ENCODE measurements at regions not wholly inside any gene's neighbourhood (a gene's known extent, or its start where the extent isn't known, plus 50 kb on each side); places are given as distances from the start of the nearest gene placed in this dataset.

- no peak overlapping the region for H3K9ac ChIP-seq (ENCODE audit: low read length in 5 of 5)
Observed at GRCh38 chr2:183426825-183427224, 302.6 kb downstream of the NUP35 start.

GRCh38 chr2:183427558-183427957 lies 303.3 kb downstream of the NUP35 start:
- H3K4me1 ChIP-seq (ENCODE audit: control insufficient read depth in 5 of 5, insufficient read depth in 5 of 5, low read length in 5 of 5), result no peaks in the 10 kb centered on the region
- no peak overlapping the region for H3K27ac ChIP-seq (ENCODE audit: low read depth, low read length)
- H3K4me3 ChIP-seq (ENCODE audit: low read depth in 1 of 5, low read length in 5 of 5), result no peak overlapping the region
- H3K9me3 ChIP-seq (ENCODE audit: control insufficient read depth in 5 of 5, low read length in 5 of 5), result peaks cover 0 to 17% (median 3%) of the 10 kb centered on the region in 5 donors
- H3K36me3 ChIP-seq (ENCODE audit: control insufficient read depth in 5 of 5, insufficient read depth in 5 of 5, low read length in 5 of 5), result no peaks in the 10 kb centered on the region
- no peaks in the 10 kb centered on the region for H3K27me3 ChIP-seq (ENCODE audit: control insufficient read depth in 5 of 5, insufficient read depth in 4 of 5, low read length in 5 of 5)
- no peak overlapping the region for H3K9ac ChIP-seq (ENCODE audit: low read length in 5 of 5)

More at GRCh38 chr2:183426825-183427224, 302.6 kb downstream of the NUP35 start:
- H3K27ac ChIP-seq (ENCODE audit: low read depth, low read length), result no peak overlapping the region
- H3K9me3 ChIP-seq (ENCODE audit: control insufficient read depth in 5 of 5, low read length in 5 of 5), result peaks cover 0 to 18% (median 3%) of the 10 kb centered on the region in 5 donors
- H3K36me3 ChIP-seq (ENCODE audit: control insufficient read depth in 5 of 5, insufficient read depth in 5 of 5, low read length in 5 of 5), result no peaks in the 10 kb centered on the region
- no peaks in the 10 kb centered on the region for H3K4me1 ChIP-seq (ENCODE audit: control insufficient read depth in 5 of 5, insufficient read depth in 5 of 5, low read length in 5 of 5)
- H3K27me3 ChIP-seq (ENCODE audit: control insufficient read depth in 5 of 5, insufficient read depth in 4 of 5, low read length in 5 of 5), result no peaks in the 10 kb centered on the region
- H3K4me3 ChIP-seq (ENCODE audit: low read depth in 1 of 5, low read length in 5 of 5), result no peak overlapping the region

- no peaks in the 10 kb centered on the region for H3K4me1 ChIP-seq (ENCODE audit: control insufficient read depth in 5 of 5, insufficient read depth in 5 of 5, low read length in 5 of 5)
- H3K4me3 ChIP-seq (ENCODE audit: low read depth in 1 of 5, low read length in 5 of 5), result no peak overlapping the region
- H3K9ac ChIP-seq (ENCODE audit: low read length in 5 of 5), result no peak overlapping the region
- no peaks in the 10 kb centered on the region for H3K27me3 ChIP-seq (ENCODE audit: control insufficient read depth in 5 of 5, insufficient read depth in 4 of 5, low read length in 5 of 5)
- H3K27ac ChIP-seq (ENCODE audit: low read depth, low read length), result no peak overlapping the region
- H3K9me3 ChIP-seq (ENCODE audit: control insufficient read depth in 5 of 5, low read length in 5 of 5), result peaks cover 0 to 17% (median 3%) of the 10 kb centered on the region in 5 donors
- no peaks in the 10 kb centered on the region for H3K36me3 ChIP-seq (ENCODE audit: control insufficient read depth in 5 of 5, insufficient read depth in 5 of 5, low read length in 5 of 5)
Observed at GRCh38 chr2:183428881-183429280, 304.6 kb downstream of the NUP35 start.

- no peaks in the 10 kb centered on the region for H3K36me3 ChIP-seq (ENCODE audit: control insufficient read depth in 5 of 5, insufficient read depth in 5 of 5, low read length in 5 of 5)
- H3K27ac ChIP-seq (ENCODE audit: low read depth, low read length), result no peak overlapping the region
- H3K9me3 ChIP-seq (ENCODE audit: control insufficient read depth in 5 of 5, low read length in 5 of 5), result peaks cover 0 to 2% (median 0%) of the 10 kb centered on the region in 5 donors
- no peaks in the 10 kb centered on the region for H3K27me3 ChIP-seq (ENCODE audit: control insufficient read depth in 5 of 5, insufficient read depth in 4 of 5, low read length in 5 of 5)
- H3K4me1 ChIP-seq (ENCODE audit: control insufficient read depth in 5 of 5, insufficient read depth in 5 of 5, low read length in 5 of 5), result no peaks in the 10 kb centered on the region
- H3K4me3 ChIP-seq (ENCODE audit: low read depth in 1 of 5, low read length in 5 of 5), result no peak overlapping the region
- H3K9ac ChIP-seq (ENCODE audit: low read length in 5 of 5), result no peak overlapping the region
Observed at GRCh38 chr2:183438541-183438940, 314.3 kb downstream of the NUP35 start.

GRCh38 chr2:183455056-183455455 lies 330.8 kb downstream of the NUP35 start:
- H3K4me3 ChIP-seq (ENCODE audit: low read depth in 1 of 5, low read length in 5 of 5), result no peak overlapping the region
- no peak overlapping the region for H3K27ac ChIP-seq (ENCODE audit: low read depth, low read length)
- H3K36me3 ChIP-seq (ENCODE audit: control insufficient read depth in 5 of 5, insufficient read depth in 5 of 5, low read length in 5 of 5), result no peaks in the 10 kb centered on the region
- peaks cover 0 to 6% (median 0%) of the 10 kb centered on the region in 5 donors for H3K9me3 ChIP-seq (ENCODE audit: control insufficient read depth in 5 of 5, low read length in 5 of 5)
- H3K9ac ChIP-seq (ENCODE audit: low read length in 5 of 5), result no peak overlapping the region
- H3K27me3 ChIP-seq (ENCODE audit: control insufficient read depth in 5 of 5, insufficient read depth in 4 of 5, low read length in 5 of 5), result no peaks in the 10 kb centered on the region
- H3K4me1 ChIP-seq (ENCODE audit: control insufficient read depth in 5 of 5, insufficient read depth in 5 of 5, low read length in 5 of 5), result no peaks in the 10 kb centered on the region

- H3K4me1 ChIP-seq (ENCODE audit: control insufficient read depth in 5 of 5, insufficient read depth in 5 of 5, low read length in 5 of 5), result no peaks in the 10 kb centered on the region
- H3K36me3 ChIP-seq (ENCODE audit: control insufficient read depth in 5 of 5, insufficient read depth in 5 of 5, low read length in 5 of 5), result no peaks in the 10 kb centered on the region
- H3K27ac ChIP-seq (ENCODE audit: low read depth, low read length), result no peak overlapping the region
- no peak overlapping the region for H3K9ac ChIP-seq (ENCODE audit: low read length in 5 of 5)
- no peak overlapping the region for H3K4me3 ChIP-seq (ENCODE audit: low read depth in 1 of 5, low read length in 5 of 5)
- H3K27me3 ChIP-seq (ENCODE audit: control insufficient read depth in 5 of 5, insufficient read depth in 4 of 5, low read length in 5 of 5), result no peaks in the 10 kb centered on the region
- H3K9me3 ChIP-seq (ENCODE audit: control insufficient read depth in 5 of 5, low read length in 5 of 5), result peaks cover 0 to 6% (median 0%) of the 10 kb centered on the region in 5 donors
Observed at GRCh38 chr2:183456177-183456576, 331.9 kb downstream of the NUP35 start.

GRCh38 chr2:183458460-183458859 lies 334.2 kb downstream of the NUP35 start:
- Histone ChIP-seq H3K27ac (ENCODE audit: low read depth, low read length) (no peak overlapping the region), H3K4me1 (ENCODE audit: control insufficient read depth in 5 of 5, insufficient read depth in 5 of 5, low read length in 5 of 5) (no peaks in the 10 kb centered on the region), H3K9ac (ENCODE audit: low read length in 5 of 5) (no peak overlapping the region), H3K27me3 (ENCODE audit: control insufficient read depth in 5 of 5, insufficient read depth in 4 of 5, low read length in 5 of 5) (no peaks in the 10 kb centered on the region), H3K36me3 (ENCODE audit: control insufficient read depth in 5 of 5, insufficient read depth in 5 of 5, low read length in 5 of 5) (no peaks in the 10 kb centered on the region), H3K9me3 (ENCODE audit: control insufficient read depth in 5 of 5, low read length in 5 of 5) (peaks cover 0 to 7% (median 2%) of the 10 kb centered on the region in 5 donors), H3K4me3 (ENCODE audit: low read depth in 1 of 5, low read length in 5 of 5) (no peak overlapping the region)

- Histone ChIP-seq H3K4me1 (ENCODE audit: control insufficient read depth in 5 of 5, insufficient read depth in 5 of 5, low read length in 5 of 5) (no peaks in the 10 kb centered on the region), H3K9ac (ENCODE audit: low read length in 5 of 5) (no peak overlapping the region), H3K36me3 (ENCODE audit: control insufficient read depth in 5 of 5, insufficient read depth in 5 of 5, low read length in 5 of 5) (no peaks in the 10 kb centered on the region), H3K4me3 (ENCODE audit: low read depth in 1 of 5, low read length in 5 of 5) (no peak overlapping the region), H3K27ac (ENCODE audit: low read depth, low read length) (no peak overlapping the region), H3K27me3 (ENCODE audit: control insufficient read depth in 5 of 5, insufficient read depth in 4 of 5, low read length in 5 of 5) (no peaks in the 10 kb centered on the region), H3K9me3 (ENCODE audit: control insufficient read depth in 5 of 5, low read length in 5 of 5) (peaks cover 0 to 7% (median 2%) of the 10 kb centered on the region in 5 donors)
Observed at GRCh38 chr2:183459466-183459865, 335.2 kb downstream of the NUP35 start.

GRCh38 chr2:183463821-183464220 lies 339.6 kb downstream of the NUP35 start:
- Histone ChIP-seq H3K4me3 (ENCODE audit: low read depth in 1 of 5, low read length in 5 of 5) (no peak overlapping the region), H3K27ac (ENCODE audit: low read depth, low read length) (no peak overlapping the region), H3K4me1 (ENCODE audit: control insufficient read depth in 5 of 5, insufficient read depth in 5 of 5, low read length in 5 of 5) (no peaks in the 10 kb centered on the region), H3K36me3 (ENCODE audit: control insufficient read depth in 5 of 5, insufficient read depth in 5 of 5, low read length in 5 of 5) (no peaks in the 10 kb centered on the region), H3K9me3 (ENCODE audit: control insufficient read depth in 5 of 5, low read length in 5 of 5) (peaks cover 0 to 4% (median 0%) of the 10 kb centered on the region in 5 donors), H3K27me3 (ENCODE audit: control insufficient read depth in 5 of 5, insufficient read depth in 4 of 5, low read length in 5 of 5) (no peaks in the 10 kb centered on the region), H3K9ac (ENCODE audit: low read length in 5 of 5) (no peak overlapping the region)

GRCh38 chr2:183465048-183465447 lies 340.8 kb downstream of the NUP35 start:
- Histone ChIP-seq H3K4me1 (ENCODE audit: control insufficient read depth in 5 of 5, insufficient read depth in 5 of 5, low read length in 5 of 5) (no peaks in the 10 kb centered on the region), H3K9me3 (ENCODE audit: control insufficient read depth in 5 of 5, low read length in 5 of 5) (peaks cover 0 to 6% (median 3%) of the 10 kb centered on the region in 5 donors), H3K27me3 (ENCODE audit: control insufficient read depth in 5 of 5, insufficient read depth in 4 of 5, low read length in 5 of 5) (no peaks in the 10 kb centered on the region), H3K27ac (ENCODE audit: low read depth, low read length) (no peak overlapping the region), H3K9ac (ENCODE audit: low read length in 5 of 5) (no peak overlapping the region), H3K36me3 (ENCODE audit: control insufficient read depth in 5 of 5, insufficient read depth in 5 of 5, low read length in 5 of 5) (no peaks in the 10 kb centered on the region), H3K4me3 (ENCODE audit: low read depth in 1 of 5, low read length in 5 of 5) (no peak overlapping the region)
